H9 (cell line): ENCODE measurements at regions not wholly inside any gene's neighbourhood (a gene's known extent, or its start where the extent isn't known, plus 50 kb on each side); places are given as distances from the start of the nearest gene placed in this dataset.

Source experiments
- DNase-seq: peaks from one replicate; pipeline ENCODE4 v3.0.0-alpha.2; 2017
- H2AFZ ChIP-seq: one replicate; pipeline ENCODE4 v1.6.1; 2013; ENCODE audit warnings: mild to moderate bottlenecking, low read length, control low read depth, moderate library complexity
- H2AK5ac ChIP-seq: 2 replicates; pipeline ENCODE4 v1.6.1; 2013; ENCODE audit warnings: low read length, control low read depth, mixed read lengths; ENCODE audit not compliant: insufficient read length
- H2BK120ac ChIP-seq: one replicate; pipeline ENCODE4 v1.6.1; 2013; ENCODE audit warnings: low read depth, mild to moderate bottlenecking, low read length, control low read depth, inconsistent platforms; ENCODE audit not compliant: poor library complexity, severe bottlenecking
- H2BK12ac ChIP-seq: 2 replicates; pipeline ENCODE4 v1.6.1; 2013; ENCODE audit warnings: low read length, control low read depth, mixed read lengths, low read depth; ENCODE audit not compliant: insufficient read length
- H2BK15ac ChIP-seq: 2 replicates; pipeline ENCODE4 v1.6.1; 2013; ENCODE audit warnings: low read depth, low read length, control low read depth
- H2BK20ac ChIP-seq: one replicate; pipeline ENCODE4 v1.6.1; 2013; ENCODE audit warnings: low read depth, mild to moderate bottlenecking, low read length, control low read depth, inconsistent platforms; ENCODE audit not compliant: poor library complexity, severe bottlenecking
- H2BK5ac ChIP-seq: 2 replicates; pipeline ENCODE4 v1.6.1; 2013; ENCODE audit warnings: low read length, control low read depth, mixed read lengths; ENCODE audit not compliant: insufficient read length
- H3K14ac ChIP-seq: 2 replicates; pipeline ENCODE4 v1.6.1; 2013; ENCODE audit warnings: low read length, control low read depth; ENCODE audit not compliant: insufficient read depth
- H3K18ac ChIP-seq: 2 replicates; pipeline ENCODE4 v1.6.1; 2013; ENCODE audit warnings: low read depth, mild to moderate bottlenecking, mixed read lengths, low read length, control low read depth; ENCODE audit not compliant: insufficient read length
- H3K23ac ChIP-seq: 2 replicates; pipeline ENCODE4 v1.6.1; 2013; ENCODE audit warnings: low read length, control low read depth, mixed read lengths, low read depth; ENCODE audit not compliant: insufficient read length
- H3K23me2 ChIP-seq: 2 replicates; pipeline ENCODE4 v1.6.1; 2013; ENCODE audit warnings: low read depth, mild to moderate bottlenecking, mixed read lengths, low read length, control low read depth; ENCODE audit not compliant: insufficient read length, poor library complexity, severe bottlenecking
- H3K27ac ChIP-seq: 2 replicates; pipeline ENCODE4 v1.5.1; 2013; ENCODE audit warnings: low read length, control low read depth, mixed read lengths, low read depth; ENCODE audit not compliant: insufficient read length
- H3K27me3 ChIP-seq: 2 replicates; pipeline ENCODE4 v1.6.1; 2013; ENCODE audit warnings: low read length, control low read depth, inconsistent platforms; ENCODE audit not compliant: insufficient read depth
- H3K4ac ChIP-seq: 2 replicates; pipeline ENCODE4 v1.6.1; 2013; ENCODE audit warnings: low read depth, mild to moderate bottlenecking, control low read depth, inconsistent platforms, low read length, moderate library complexity
- H3K4me1 ChIP-seq: 2 replicates; pipeline ENCODE4 v1.6.1; 2013; ENCODE audit warnings: low read length, control low read depth, inconsistent platforms; ENCODE audit not compliant: insufficient read depth
- H3K4me2 ChIP-seq: 2 replicates; pipeline ENCODE4 v1.6.1; 2013; ENCODE audit warnings: low read length, control low read depth, mixed read lengths; ENCODE audit not compliant: insufficient read length, insufficient read depth
- H3K56ac ChIP-seq: 2 replicates; pipeline ENCODE4 v1.6.1; 2013; ENCODE audit warnings: low read depth, mild to moderate bottlenecking, mixed read lengths, low read length, control low read depth; ENCODE audit not compliant: insufficient read length
- H3K79me1 ChIP-seq: 2 replicates; pipeline ENCODE4 v1.6.1; 2013; ENCODE audit warnings: low read depth, mild to moderate bottlenecking, moderate library complexity, low read length, control low read depth, inconsistent platforms; ENCODE audit not compliant: insufficient read depth, poor library complexity, severe bottlenecking
- H3K79me2 ChIP-seq: 2 replicates; pipeline ENCODE4 v1.6.1; 2013; ENCODE audit warnings: low read length, control low read depth, inconsistent platforms; ENCODE audit not compliant: insufficient read depth
- H3K9ac ChIP-seq: 2 replicates; pipeline ENCODE4 v1.6.1; 2013; ENCODE audit warnings: low read length, control low read depth, mixed read lengths; ENCODE audit not compliant: insufficient read length; ENCODE audit errors: extremely low read depth
- H3K9me3 ChIP-seq: one replicate; pipeline ENCODE4 v1.6.1; 2013; ENCODE audit warnings: low read depth, low read length, inconsistent platforms; ENCODE audit not compliant: control insufficient read depth
- H3T11ph ChIP-seq: one replicate; pipeline ENCODE4 v1.6.1; 2013; ENCODE audit warnings: mild to moderate bottlenecking, low read length, control low read depth, inconsistent platforms
- H4K20me1 ChIP-seq: one replicate; pipeline ENCODE4 v1.6.1; 2013; ENCODE audit not compliant: control insufficient read depth, insufficient read length, insufficient read depth
- H4K5ac ChIP-seq: 2 replicates; pipeline ENCODE4 v1.6.1; 2013; ENCODE audit warnings: low read depth, mild to moderate bottlenecking, mixed read lengths, low read length, control low read depth; ENCODE audit not compliant: insufficient read length
- H4K8ac ChIP-seq: replicated peaks from 2 replicates; pipeline ENCODE4 v1.6.1; 2013; ENCODE audit warnings: low read length, control low read depth, mixed read lengths, low read depth; ENCODE audit not compliant: insufficient read length
- H4K91ac ChIP-seq: 2 replicates; pipeline ENCODE4 v1.6.1; 2013; ENCODE audit warnings: low read depth, mild to moderate bottlenecking, moderate library complexity, mixed read lengths, low read length, control low read depth; ENCODE audit not compliant: insufficient read length
- H3K27ac Mint-ChIP-seq, 3 experiments: 2 replicates in 2 of 3; 3 replicates in 1 of 3; pipeline ENCODE4 v1.8.0; 2020 to 2021; ENCODE audit warnings: mixed read lengths in 3 of 3, mild to moderate bottlenecking in 1 of 3, moderate library complexity in 1 of 3
- H3K27me3 Mint-ChIP-seq: 2 replicates; pipeline ENCODE4 v1.8.0; 2021; ENCODE audit warnings: low read depth, mild to moderate bottlenecking, moderate library complexity, mixed read lengths
- H3K36me3 Mint-ChIP-seq, 3 experiments: 2 replicates in 2 of 3; 3 replicates in 1 of 3; pipeline ENCODE4 v1.8.0; 2020 to 2021; ENCODE audit warnings: low read depth in 3 of 3, mixed read lengths in 3 of 3; ENCODE audit not compliant: insufficient read depth in 1 of 3
- H3K4me1 Mint-ChIP-seq, 2 experiments: 2 replicates each; pipeline ENCODE4 v1.8.0; 2020; ENCODE audit warnings: mixed read lengths in 2 of 2
- H3K4me3 Mint-ChIP-seq, 2 experiments: 2 replicates in 1 of 2; 3 replicates in 1 of 2; pipeline ENCODE4 v1.8.0; 2020 to 2021; ENCODE audit warnings: mild to moderate bottlenecking in 2 of 2, mixed read lengths in 2 of 2, moderate library complexity in 1 of 2
- H3K9me3 Mint-ChIP-seq, 2 experiments: 2 replicates in 1 of 2; 3 replicates in 1 of 2; pipeline ENCODE4 v1.8.0; 2020; ENCODE audit warnings: mild to moderate bottlenecking in 2 of 2, mixed read lengths in 2 of 2, moderate library complexity in 1 of 2
- CTCF ChIP-seq: fragments of 200-600 bp; sonication (generic); conservative IDR thresholded peaks from 3 replicates; pipeline ENCODE4 v1.8.0; 2021; ENCODE audit warnings: antibody characterized with exemption, mild to moderate bottlenecking
- WGBS: extraction: QIAGEN DNeasy Blood & Tissue Kit; methylation state at CpG from one replicate; pipeline ENCODE4 v1.1.7; 2013; ENCODE audit warnings: missing lambda C conversion rate, low lambda C conversion rate, mixed read lengths; ENCODE audit not compliant: insufficient read length; ENCODE audit errors: extremely low coverage; 5-methylcytosine and 5-hydroxymethylcytosine counted together

GRCh38 chr1:79325126-79325525 is 318.6 kb upstream of the ADGRL4 start:
- H3K56ac ChIP-seq = no peak overlapping the region
- H2BK5ac ChIP-seq = no peak overlapping the region
- no peak overlapping the region for H3K27ac ChIP-seq
- no peak overlapping the region for H3K23ac ChIP-seq
- H3K4me1 ChIP-seq = no peaks in the 10 kb centered on the region
- Mint-ChIP-seq H3K27me3 (no peaks in the 10 kb centered on the region), H3K36me3 (peaks cover 3 to 20% (median 10%) of the 10 kb centered on the region in 3 experiments; a peak in 5 of 7 replicates), H3K4me3 (no peak overlapping the region), H3K27ac (no peak overlapping the region), H3K4me1 (peaks cover 4 to 6% of the 10 kb centered on the region in 2 experiments; a peak in 3 of 4 replicates), H3K9me3 (peaks cover 12 to 19% of the 10 kb centered on the region in 2 experiments)
- no peak overlapping the region for H2BK15ac ChIP-seq
- H3K9me3 ChIP-seq = no peaks in the 10 kb centered on the region
- H3K27me3 ChIP-seq = no peaks in the 10 kb centered on the region
- DNase-seq = no peak
- H3K14ac ChIP-seq = no peak overlapping the region
- no peak overlapping the region for H3K9ac ChIP-seq
- H3K4ac ChIP-seq = no peak overlapping the region
- H3K23me2 ChIP-seq = no peaks in the 10 kb centered on the region
- no peaks in the 10 kb centered on the region for H4K20me1 ChIP-seq
- H2BK120ac ChIP-seq = no peak overlapping the region
- no peak overlapping the region for H4K8ac ChIP-seq
- H3K79me2 ChIP-seq = no peaks in the 10 kb centered on the region
- H3K18ac ChIP-seq = no peak overlapping the region
- H3K4me2 ChIP-seq = no peak overlapping the region
- H2AFZ ChIP-seq = no peak overlapping the region
- TF ChIP-seq CTCF = no peak
- no peak overlapping the region for H4K5ac ChIP-seq
- no peak overlapping the region for H2BK20ac ChIP-seq
- H3T11ph ChIP-seq = no peak overlapping the region
- no peaks in the 10 kb centered on the region for H3K79me1 ChIP-seq
- H2AK5ac ChIP-seq = no peak overlapping the region
- H2BK12ac ChIP-seq = no peak overlapping the region
- no CpG with 5 or more reads among the region's 2 CpGs for WGBS
- no peak overlapping the region for H4K91ac ChIP-seq
